ENCODE measurements at regions not wholly inside any gene's neighbourhood (a gene's known extent, or its start where the extent isn't known, plus 50 kb on each side); places are given as distances from the start of the nearest gene placed in this dataset.

DNA sequence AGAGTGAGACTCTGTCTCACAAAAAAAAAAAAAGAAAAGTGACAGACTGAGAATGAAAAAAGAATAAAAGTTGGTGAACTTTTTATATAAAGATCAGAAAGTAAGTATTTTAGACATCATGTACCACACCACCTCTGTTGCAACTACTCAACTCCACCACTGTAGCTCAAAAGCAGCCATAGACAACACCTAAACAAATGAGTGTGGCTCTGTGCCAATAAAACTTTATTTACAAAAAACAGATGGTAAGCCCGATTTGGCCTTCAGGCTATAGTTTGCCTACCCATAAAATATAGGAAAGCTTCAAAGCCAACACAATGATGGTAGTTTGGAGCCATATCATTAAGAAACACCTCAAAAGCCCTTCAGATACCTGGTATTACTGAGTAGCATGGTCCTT lies 154.5 kb upstream of the FOXN3 start:
- TF ChIP-seq EP300 (IDR thresholded peaks at IDR 0.05) = no peak
- TF ChIP-seq POLR2A (IDR thresholded peaks at IDR 0.05; ENCODE audit: low read depth) = no peak
- TF ChIP-seq POLR2AphosphoS5 (IDR thresholded peaks at IDR 0.05) = no peak
- TF ChIP-seq, protein P1, sequence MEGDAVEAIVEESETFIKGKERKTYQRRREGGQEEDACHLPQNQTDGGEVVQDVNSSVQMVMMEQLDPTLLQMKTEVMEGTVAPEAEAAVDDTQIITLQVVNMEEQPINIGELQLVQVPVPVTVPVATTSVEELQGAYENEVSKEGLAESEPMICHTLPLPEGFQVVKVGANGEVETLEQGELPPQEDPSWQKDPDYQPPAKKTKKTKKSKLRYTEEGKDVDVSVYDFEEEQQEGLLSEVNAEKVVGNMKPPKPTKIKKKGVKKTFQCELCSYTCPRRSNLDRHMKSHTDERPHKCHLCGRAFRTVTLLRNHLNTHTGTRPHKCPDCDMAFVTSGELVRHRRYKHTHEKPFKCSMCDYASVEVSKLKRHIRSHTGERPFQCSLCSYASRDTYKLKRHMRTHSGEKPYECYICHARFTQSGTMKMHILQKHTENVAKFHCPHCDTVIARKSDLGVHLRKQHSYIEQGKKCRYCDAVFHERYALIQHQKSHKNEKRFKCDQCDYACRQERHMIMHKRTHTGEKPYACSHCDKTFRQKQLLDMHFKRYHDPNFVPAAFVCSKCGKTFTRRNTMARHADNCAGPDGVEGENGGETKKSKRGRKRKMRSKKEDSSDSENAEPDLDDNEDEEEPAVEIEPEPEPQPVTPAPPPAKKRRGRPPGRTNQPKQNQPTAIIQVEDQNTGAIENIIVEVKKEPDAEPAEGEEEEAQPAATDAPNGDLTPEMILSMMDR (IDR thresholded peaks at IDR 0.05) = no peak
- H3K27ac ChIP-seq (replicated peaks in 1 of 4) = no peak overlapping the region
- WGBS = 94% methylated on average over 1 of the region's 1 CpG
- no peak for DNase-seq (ENCODE audit: extremely low spot score)
- H3K4me3 ChIP-seq = no peak overlapping the region
- no peaks in the 10 kb centered on the region for H3K36me3 ChIP-seq
- peaks cover 31 to 52% (median 43%) of the 10 kb centered on the region in 4 donors for H3K4me1 ChIP-seq
- no peaks in the 10 kb centered on the region for H3K9me3 ChIP-seq
- no peaks in the 10 kb centered on the region for H3K27me3 ChIP-seq
- intact Hi-C loops (cut with DNase I) = no loop called here

DNA sequence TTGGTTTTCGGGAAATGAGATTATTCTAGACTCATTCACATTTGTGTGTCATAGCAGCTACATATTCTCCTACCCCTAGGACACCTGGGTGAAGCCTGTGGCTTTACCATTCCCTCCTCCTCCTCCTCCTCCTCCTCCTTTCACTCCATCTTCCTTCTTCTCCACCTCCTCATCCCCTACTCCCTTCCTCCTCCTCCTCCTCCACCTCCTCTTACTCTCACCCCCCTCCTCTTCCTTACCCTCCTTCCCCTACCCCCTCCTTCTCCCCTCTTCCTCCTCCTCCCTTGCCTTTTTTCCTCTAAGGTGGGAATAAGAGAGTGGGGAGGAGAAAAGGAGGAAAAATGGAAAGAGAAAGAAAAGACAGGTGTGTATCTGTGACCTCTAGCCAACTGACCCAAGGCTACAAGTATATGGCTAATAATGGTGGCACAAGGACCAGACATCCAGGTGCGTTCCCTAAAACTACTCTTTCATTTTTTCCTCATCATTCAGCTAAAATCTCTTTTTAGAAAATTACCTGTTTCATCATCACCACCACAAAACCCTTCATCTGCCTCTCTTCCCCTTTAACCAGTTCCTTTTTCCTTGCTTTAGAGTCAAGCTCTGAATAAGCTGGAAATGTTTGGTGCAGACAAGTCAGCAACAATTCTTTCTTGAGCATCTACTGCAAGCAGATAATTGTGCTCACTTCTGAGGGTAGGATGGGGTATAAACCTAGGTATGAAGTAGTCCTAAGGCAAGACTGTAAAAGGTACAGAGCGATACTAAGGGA lies 149.8 kb upstream of the FOXN3 start:
- intact Hi-C loops (cut with DNase I) = no loop called here
- Histone ChIP-seq H3K27ac (replicated peaks in 1 of 4) (no peak overlapping the region), H3K27me3 (no peaks in the 10 kb centered on the region), H3K9me3 (no peaks in the 10 kb centered on the region), H3K4me3 (no peak overlapping the region), H3K4me1 (peaks cover 17 to 29% (median 20%) of the 10 kb centered on the region in 4 donors), H3K36me3 (no peaks in the 10 kb centered on the region)
- DNase-seq (ENCODE audit: extremely low spot score) = no peak
- TF ChIP-seq, protein P1 (IDR thresholded peaks at IDR 0.05) = no peak
- no peak for TF ChIP-seq POLR2A (IDR thresholded peaks at IDR 0.05; ENCODE audit: low read depth)
- TF ChIP-seq EP300 (IDR thresholded peaks at IDR 0.05) = no peak
- WGBS = 92% methylated on average over 3 of the region's 3 CpGs

DNA sequence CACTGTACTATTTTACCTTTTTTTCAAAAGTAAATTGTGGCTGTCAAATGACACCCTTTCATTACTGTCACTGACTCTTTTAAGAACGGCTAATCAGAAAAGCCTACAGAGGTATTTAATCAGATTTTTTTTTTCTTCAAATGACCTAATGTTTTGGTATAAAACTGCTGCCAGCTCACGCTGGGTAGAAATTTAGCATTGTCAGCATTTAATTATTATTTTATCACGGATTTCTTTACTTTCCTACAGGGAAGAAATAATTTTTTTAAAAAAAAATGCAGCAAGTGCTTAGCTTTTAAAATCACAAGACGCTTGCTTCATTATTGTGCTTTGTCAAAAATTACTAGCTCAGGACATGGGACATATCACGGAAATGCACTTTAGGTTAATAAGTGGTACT lies 149.1 kb upstream of the FOXN3 start:
- Histone ChIP-seq H3K9me3 (no peaks in the 10 kb centered on the region), H3K36me3 (no peaks in the 10 kb centered on the region), H3K4me3 (no peak overlapping the region), H3K27ac (replicated peaks in 1 of 4) (no peak overlapping the region), H3K4me1 (peaks cover 14 to 25% (median 18%) of the 10 kb centered on the region in 4 donors), H3K27me3 (no peaks in the 10 kb centered on the region)
- no peak for DNase-seq (ENCODE audit: extremely low spot score)
- TF ChIP-seq, protein P1 (IDR thresholded peaks at IDR 0.05) = no peak
- no peak for TF ChIP-seq POLR2AphosphoS5 (IDR thresholded peaks at IDR 0.05)
- TF ChIP-seq POLR2A (IDR thresholded peaks at IDR 0.05; ENCODE audit: low read depth) = no peak
- no peak for TF ChIP-seq EP300 (IDR thresholded peaks at IDR 0.05)
- WGBS = 88% methylated on average over 5 of the region's 5 CpGs
- intact Hi-C loops (cut with DNase I) = no loop called here

DNA sequence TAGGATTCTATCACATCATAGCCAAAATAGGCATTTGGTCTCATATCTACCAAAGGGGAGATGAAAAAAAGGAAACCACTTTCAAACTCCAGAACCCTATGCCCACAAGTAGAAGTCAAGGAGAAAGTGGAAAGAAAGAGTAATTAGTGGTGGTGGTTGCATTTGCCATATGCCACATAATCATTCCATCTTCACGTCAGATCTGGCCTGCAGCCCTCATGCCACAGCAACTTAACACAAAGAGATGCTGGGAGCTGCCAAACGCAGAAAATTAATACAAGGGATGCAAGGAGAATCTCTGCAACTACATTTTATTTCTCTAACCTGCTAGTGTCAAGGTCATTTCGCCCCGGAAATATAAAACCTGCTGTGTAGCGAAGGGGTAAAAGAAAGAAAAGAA lies 148.6 kb upstream of the FOXN3 start:
- intact Hi-C loops (cut with DNase I) = no loop called here
- no peaks in the 10 kb centered on the region for H3K9me3 ChIP-seq
- DNase-seq (ENCODE audit: extremely low spot score) = no peak
- H3K36me3 ChIP-seq = peaks cover 0 to under 1% (median 0%) of the 10 kb centered on the region in 4 donors
- TF ChIP-seq POLR2A (IDR thresholded peaks at IDR 0.05; ENCODE audit: low read depth) = no peak
- TF ChIP-seq EP300 (IDR thresholded peaks at IDR 0.05) = no peak
- TF ChIP-seq POLR2AphosphoS5 (IDR thresholded peaks at IDR 0.05) = no peak
- TF ChIP-seq, protein P1 (IDR thresholded peaks at IDR 0.05) = no peak
- WGBS = 79% methylated on average over 5 of the region's 5 CpGs
- H3K27ac ChIP-seq (replicated peaks in 1 of 4) = no peak overlapping the region
- no peak overlapping the region for H3K4me3 ChIP-seq
- no peaks in the 10 kb centered on the region for H3K27me3 ChIP-seq
- peaks cover 14 to 25% (median 18%) of the 10 kb centered on the region in 4 donors for H3K4me1 ChIP-seq

Measured in esophagus muscularis mucosa (tissue), 4 donors.